DOHH2 (cell line): ENCODE measurements at regions not wholly inside any gene's neighbourhood (a gene's known extent, or its start where the extent isn't known, plus 50 kb on each side); places are given as distances from the start of the nearest gene placed in this dataset.

Experiments
- H3F3A ChIP-seq: fragments of 200-600 bp; sonication (generic), shearing (Covaris generic); 2 replicates; pipeline ENCODE4 v1.6.0; 2016; ENCODE audit warnings: antibody characterized with exemption, mild to moderate bottlenecking; ENCODE audit not compliant: control insufficient read depth, insufficient read depth
- H3K27ac ChIP-seq: fragments of 200-600 bp; sonication (generic); 2 replicates; pipeline ENCODE4 v1.5.1; 2014; ENCODE audit warnings: low read depth, mild to moderate bottlenecking, low read length, moderate library complexity
- H3K27me3 ChIP-seq: fragments of 200-600 bp; sonication (generic); 2 replicates; pipeline ENCODE4 v1.6.1; 2014; ENCODE audit warnings: mild to moderate bottlenecking, low read length, mixed read lengths; ENCODE audit not compliant: control insufficient read depth
- H3K36me3 ChIP-seq: fragments of 200-600 bp; sonication (generic); 2 replicates; pipeline ENCODE4 v1.6.1; 2014; ENCODE audit warnings: mild to moderate bottlenecking, low read length, moderate library complexity, mixed read lengths; ENCODE audit not compliant: control insufficient read depth
- H3K4me1 ChIP-seq: fragments of 200-600 bp; sonication (generic); 2 replicates; pipeline ENCODE4 v1.6.1; 2014; ENCODE audit warnings: mild to moderate bottlenecking, low read length, mixed read lengths; ENCODE audit not compliant: control insufficient read depth
- H3K4me2 ChIP-seq: fragments of 200-600 bp; sonication (generic); 2 replicates; pipeline ENCODE4 v1.6.0; 2014; ENCODE audit warnings: mild to moderate bottlenecking, low read length, moderate library complexity
- H3K4me3 ChIP-seq: fragments of 200-600 bp; sonication (generic); 2 replicates; pipeline ENCODE4 v1.5.1; 2014; ENCODE audit warnings: mild to moderate bottlenecking, low read length, mixed read lengths
- H3K79me2 ChIP-seq: fragments of 200-600 bp; sonication (generic); 2 replicates; pipeline ENCODE4 v1.6.1; 2014; ENCODE audit warnings: mild to moderate bottlenecking, low read length, mixed read lengths; ENCODE audit not compliant: control insufficient read depth
- H3K9me2 ChIP-seq: fragments of 200-600 bp; sonication (generic); replicated peaks from 2 replicates; pipeline ENCODE4 v1.6.1; 2014; ENCODE audit warnings: mild to moderate bottlenecking, low read length, mixed read lengths; ENCODE audit not compliant: control insufficient read depth
- H3K9me3 ChIP-seq: fragments of 200-600 bp; sonication (generic); 2 replicates; pipeline ENCODE4 v1.6.1; 2014; ENCODE audit warnings: antibody characterized with exemption, low read length, mixed read lengths; ENCODE audit not compliant: control insufficient read depth, insufficient read depth
- H4K20me1 ChIP-seq: fragments of 200-600 bp; sonication (generic); 2 replicates; pipeline ENCODE4 v1.6.0; 2014; ENCODE audit warnings: low read depth, mild to moderate bottlenecking, antibody characterized with exemption, low read length, moderate library complexity; ENCODE audit not compliant: control insufficient read depth, insufficient read depth
- EZH2phosphoT487 ChIP-seq: fragments of 200-600 bp; sonication (generic); IDR thresholded peaks from 2 replicates; pipeline ENCODE4 v1.6.1; 2017; ENCODE audit warnings: borderline replicate concordance, mild to moderate bottlenecking, antibody characterized with exemption, low read length, moderate library complexity, mixed read lengths
- TF ChIP-seq, protein P1 (sequence below): fragments of 200-600 bp; sonication (generic); IDR thresholded peaks from one replicate; pipeline ENCODE4 v1.5.1; 2014; ENCODE audit warnings: antibody characterized with exemption, mild to moderate bottlenecking, low read depth, low read length; ENCODE audit not compliant: poor library complexity, severe bottlenecking

- H3K4me2 ChIP-seq, result no peak overlapping the region
- no peak for TF ChIP-seq EZH2phosphoT487
- TF ChIP-seq, protein P1, sequence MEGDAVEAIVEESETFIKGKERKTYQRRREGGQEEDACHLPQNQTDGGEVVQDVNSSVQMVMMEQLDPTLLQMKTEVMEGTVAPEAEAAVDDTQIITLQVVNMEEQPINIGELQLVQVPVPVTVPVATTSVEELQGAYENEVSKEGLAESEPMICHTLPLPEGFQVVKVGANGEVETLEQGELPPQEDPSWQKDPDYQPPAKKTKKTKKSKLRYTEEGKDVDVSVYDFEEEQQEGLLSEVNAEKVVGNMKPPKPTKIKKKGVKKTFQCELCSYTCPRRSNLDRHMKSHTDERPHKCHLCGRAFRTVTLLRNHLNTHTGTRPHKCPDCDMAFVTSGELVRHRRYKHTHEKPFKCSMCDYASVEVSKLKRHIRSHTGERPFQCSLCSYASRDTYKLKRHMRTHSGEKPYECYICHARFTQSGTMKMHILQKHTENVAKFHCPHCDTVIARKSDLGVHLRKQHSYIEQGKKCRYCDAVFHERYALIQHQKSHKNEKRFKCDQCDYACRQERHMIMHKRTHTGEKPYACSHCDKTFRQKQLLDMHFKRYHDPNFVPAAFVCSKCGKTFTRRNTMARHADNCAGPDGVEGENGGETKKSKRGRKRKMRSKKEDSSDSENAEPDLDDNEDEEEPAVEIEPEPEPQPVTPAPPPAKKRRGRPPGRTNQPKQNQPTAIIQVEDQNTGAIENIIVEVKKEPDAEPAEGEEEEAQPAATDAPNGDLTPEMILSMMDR, result no peak
These were observed 284.8 kb upstream of the FBXO33 start for GRCh38 chr14:39716987-39717570.

GRCh38 chr14:39712293-39712999 is 280.2 kb upstream of the FBXO33 start:
- Histone ChIP-seq H3K4me2 (no peak overlapping the region), H3K36me3 (no peaks in the 10 kb centered on the region), H3K27ac (no peak overlapping the region), H3K27me3 (no peaks in the 10 kb centered on the region), H4K20me1 (no peaks in the 10 kb centered on the region), H3K9me3 (no peaks in the 10 kb centered on the region), H3K4me1 (no peaks in the 10 kb centered on the region), H3F3A (no peaks in the 10 kb centered on the region), H3K4me3 (no peak overlapping the region), H3K9me2 (no peaks in the 10 kb centered on the region), H3K79me2 (no peaks in the 10 kb centered on the region)
- no peak for TF ChIP-seq EZH2phosphoT487
- TF ChIP-seq, protein P1, result no peak

More at GRCh38 chr14:39716987-39717570, 284.8 kb upstream of the FBXO33 start:
- H3K9me3 ChIP-seq, result no peaks in the 10 kb centered on the region
- no peaks in the 10 kb centered on the region for H3F3A ChIP-seq
- no peaks in the 10 kb centered on the region for H3K9me2 ChIP-seq
- H3K79me2 ChIP-seq, result no peaks in the 10 kb centered on the region
- no peaks in the 10 kb centered on the region for H3K4me1 ChIP-seq
- no peak overlapping the region for H3K4me3 ChIP-seq
- H3K27ac ChIP-seq, result no peak overlapping the region
- H4K20me1 ChIP-seq, result no peaks in the 10 kb centered on the region
- H3K27me3 ChIP-seq, result no peaks in the 10 kb centered on the region
- H3K36me3 ChIP-seq, result no peaks in the 10 kb centered on the region

DNA sequence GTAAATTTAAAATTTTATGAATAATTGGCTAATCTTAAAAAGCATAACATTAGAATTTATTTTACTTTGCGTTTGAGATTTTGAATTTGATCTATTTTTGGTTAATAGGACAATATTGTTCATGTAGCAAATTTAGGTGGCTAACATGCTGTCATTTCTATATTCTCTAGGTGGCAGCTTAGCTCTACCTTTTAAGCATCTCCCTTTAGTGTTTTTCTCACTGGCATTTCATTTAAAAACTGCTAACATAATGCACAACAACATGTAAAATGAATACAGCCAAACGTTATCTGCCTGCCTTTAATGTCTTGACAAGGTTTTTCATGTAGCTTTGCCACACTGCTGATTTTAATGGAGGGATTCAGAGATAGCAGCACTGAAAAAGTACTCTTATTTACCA is 272.4 kb upstream of the FBXO33 start:
- no peaks in the 10 kb centered on the region for H3F3A ChIP-seq
- no peaks in the 10 kb centered on the region for H3K9me2 ChIP-seq
- no peak overlapping the region for H3K4me3 ChIP-seq
- no peaks in the 10 kb centered on the region for H4K20me1 ChIP-seq
- no peaks in the 10 kb centered on the region for H3K4me1 ChIP-seq
- no peaks in the 10 kb centered on the region for H3K79me2 ChIP-seq
- H3K27ac ChIP-seq, result no peak overlapping the region
- H3K9me3 ChIP-seq, result no peaks in the 10 kb centered on the region; the same call in 1 of the 2 replicates
- H3K27me3 ChIP-seq, result no peaks in the 10 kb centered on the region
- no peaks in the 10 kb centered on the region for H3K36me3 ChIP-seq
- no peak overlapping the region for H3K4me2 ChIP-seq
- no peak for TF ChIP-seq EZH2phosphoT487
- TF ChIP-seq, protein P1, result no peak
